SK-N-SH (cell line): ENCODE measurements at regions not wholly inside any gene's neighbourhood (a gene's known extent, or its start where the extent isn't known, plus 50 kb on each side); places are given as distances from the start of the nearest gene placed in this dataset.

ENCODE experiments used
- CTCF ChIA-PET: fragments of 300-600, 350-600 bp; formaldehyde crosslinking; extraction: SDS; loops from one replicate; lab custom pipeline; 2021; lab: Yijun Ruan, JAX
- POLR2A ChIA-PET: fragments of 350-600 bp; sonication (Branson Sonifier 250); formaldehyde crosslinking; extraction: SDS; loops from one replicate; lab custom pipeline; 2020; ENCODE audit warnings: antibody characterized with exemption, inconsistent platforms; lab: Yijun Ruan, JAX
- DNase-seq: peaks from one replicate; pipeline ENCODE4 v3.0.0; 2012
- H2AFZ ChIP-seq: fragments of 200-600 bp; sonication (generic); 2 replicates; pipeline ENCODE4 v1.8.1; 2016; ENCODE audit warnings: antibody characterized with exemption, mild to moderate bottlenecking, low read depth
- H3F3A ChIP-seq: fragments of 200-600 bp; sonication (generic); replicated peaks from 2 replicates; pipeline ENCODE3; 2016; ENCODE audit warnings: antibody characterized with exemption, mild to moderate bottlenecking; ENCODE audit not compliant: insufficient read depth
- H3K27ac ChIP-seq, 2 experiments: fragments of 200-500 bp in 1 of 2; fragments of 200-600 bp in 1 of 2; sonication (Bioruptor generic) in 1 of 2; sonication (generic), shearing (Covaris generic) in 1 of 2; 2 replicates each; pipeline versions ENCODE4 v1.5.1 to v1.6.1; 2014 to 2016; ENCODE audit warnings: low read depth in 2 of 2, inconsistent platforms in 1 of 2, low read length in 1 of 2, mild to moderate bottlenecking in 1 of 2, mixed read lengths in 1 of 2
- H3K27me3 ChIP-seq: fragments of 200-600 bp; sonication (generic), shearing (Covaris generic); 2 replicates; pipeline ENCODE4 v1.6.1; 2016; ENCODE audit warnings: mixed run types; ENCODE audit not compliant: insufficient read depth
- H3K36me3 ChIP-seq, 2 experiments: fragments of 200-500 bp in 1 of 2; fragments of 200-600 bp in 1 of 2; sonication (Bioruptor generic) in 1 of 2; sonication (generic) in 1 of 2; replicated peaks in 1 of 2; 2 replicates each; pipeline versions ENCODE3 to v1.5.1; 2014 to 2016; ENCODE audit warnings: low read length in 1 of 2, mild to moderate bottlenecking in 1 of 2; ENCODE audit not compliant: insufficient read depth in 2 of 2, control insufficient read depth in 1 of 2
- H3K4me1 ChIP-seq, 2 experiments: fragments of 200-500 bp in 1 of 2; fragments of 200-600 bp in 1 of 2; sonication (Bioruptor generic) in 1 of 2; sonication (generic), shearing (Covaris generic) in 1 of 2; 2 replicates each; pipeline versions ENCODE4 v1.5.1 to v1.6.1; 2014 to 2016; ENCODE audit warnings: low read depth in 1 of 2, low read length in 1 of 2, mixed run types in 1 of 2; ENCODE audit not compliant: insufficient read depth in 2 of 2, control insufficient read depth in 1 of 2
- H3K4me2 ChIP-seq: fragments of 200-600 bp; sonication (generic), shearing (Covaris generic); 2 replicates; pipeline ENCODE4 v1.6.1; 2017; ENCODE audit warnings: mixed run types
- H3K4me3 ChIP-seq, 2 experiments: fragments of 200-500 bp in 1 of 2; fragments of 200-600 bp in 1 of 2; sonication (Bioruptor generic) in 1 of 2; sonication (generic), shearing (Covaris generic) in 1 of 2; 2 replicates each; pipeline versions ENCODE4 v1.5.1 to v1.8.1; 2014 to 2016; ENCODE audit warnings: low read depth in 2 of 2, inconsistent platforms in 1 of 2, low read length in 1 of 2, mild to moderate bottlenecking in 1 of 2, mixed read lengths in 1 of 2, moderate library complexity in 1 of 2
- H3K79me2 ChIP-seq: fragments of 200-600 bp; sonication (generic); 2 replicates; pipeline ENCODE4 v1.8.1; 2017; ENCODE audit warnings: mild to moderate bottlenecking; ENCODE audit not compliant: insufficient read depth
- H3K9ac ChIP-seq: fragments of 200-600 bp; sonication (generic); 2 replicates; pipeline ENCODE4 v1.6.1; 2017; ENCODE audit warnings: mixed run types
- H3K9me2 ChIP-seq: fragments of 200-600 bp; sonication (generic); 2 replicates; pipeline ENCODE4 v1.6.1; 2017; ENCODE audit warnings: mixed run types
- H3K9me3 ChIP-seq: fragments of 200-600 bp; sonication (generic); 2 replicates; pipeline ENCODE4 v1.6.1; 2017; ENCODE audit warnings: mixed run types, mild to moderate bottlenecking, moderate library complexity
- H4K20me1 ChIP-seq: fragments of 200-600 bp; sonication (generic); 2 replicates; pipeline ENCODE4 v1.6.1; 2017; ENCODE audit warnings: mild to moderate bottlenecking, mixed run types; ENCODE audit not compliant: insufficient read depth
- ELF1 ChIP-seq: IDR thresholded peaks from 2 replicates; pipeline ENCODE4 v1.4.0; 2012
- EP300 ChIP-seq, 2 experiments: IDR thresholded peaks; 2 replicates each; pipeline versions ENCODE4 v1.4.0 to v1.6.1; 2012; ENCODE audit warnings: borderline replicate concordance in 1 of 2, low read depth in 1 of 2, low read length in 1 of 2
- EZH2phosphoT487 ChIP-seq: fragments of 200-600 bp; sonication (generic); IDR thresholded peaks from 2 replicates; pipeline ENCODE4 v1.6.1; 2017; ENCODE audit warnings: low read depth, mixed run types, mild to moderate bottlenecking, antibody characterized with exemption, moderate library complexity, borderline replicate concordance
- FOXJ3 ChIP-seq: sonication (generic); formaldehyde crosslinking; IDR thresholded peaks from 2 replicates; pipeline ENCODE4 v1.5.1; 2020; ENCODE audit warnings: mild to moderate bottlenecking, missing genetic modification reagents
- FOXM1 ChIP-seq: IDR thresholded peaks from 2 replicates; pipeline ENCODE4 v1.4.0; 2012; ENCODE audit warnings: low read depth, mild to moderate bottlenecking
- GATA2 ChIP-seq: sonication (generic); formaldehyde crosslinking; IDR thresholded peaks from 2 replicates; pipeline ENCODE4 v1.5.0; 2020; ENCODE audit warnings: mild to moderate bottlenecking, missing genetic modification reagents
- MEF2A ChIP-seq: IDR thresholded peaks from 2 replicates; pipeline ENCODE4 v1.4.0; 2012; ENCODE audit warnings: low read depth, borderline replicate concordance
- MXI1 ChIP-seq: IDR thresholded peaks from 2 replicates; pipeline ENCODE4 v1.6.1; 2012; ENCODE audit warnings: mild to moderate bottlenecking, low read depth, low read length, improper control_type of control experiment
- NFIC ChIP-seq: IDR thresholded peaks from 2 replicates; pipeline ENCODE4 v1.4.0; 2012; ENCODE audit warnings: borderline replicate concordance
- RAD21 ChIP-seq: IDR thresholded peaks from 2 replicates; pipeline ENCODE4 v1.6.1; 2012; ENCODE audit warnings: mild to moderate bottlenecking, low read length
- RCOR1 ChIP-seq: fragments of 150-350 bp; IDR thresholded peaks from 2 replicates; pipeline ENCODE4 v1.6.1; 2017; ENCODE audit warnings: antibody characterized with exemption, low read length
- RFX5 ChIP-seq: IDR thresholded peaks from 2 replicates; pipeline ENCODE4 v1.6.1; 2012; ENCODE audit warnings: mild to moderate bottlenecking, improper control_type of control experiment, low read length
- SMC3 ChIP-seq: IDR thresholded peaks from 2 replicates; pipeline ENCODE4 v1.6.1; 2012; ENCODE audit warnings: low read depth, low read length, improper control_type of control experiment
- TAF1 ChIP-seq: IDR thresholded peaks from 2 replicates; pipeline ENCODE4 v1.6.1; 2012; ENCODE audit warnings: low read depth, mild to moderate bottlenecking, low read length, moderate library complexity, borderline replicate concordance
- TCF12 ChIP-seq: IDR thresholded peaks from 2 replicates; pipeline ENCODE4 v1.4.0; 2012
- YY1 ChIP-seq: IDR thresholded peaks from 2 replicates; pipeline ENCODE4 v1.4.0; 2012; ENCODE audit warnings: low read depth, mild to moderate bottlenecking
- WGBS: methylation state at CpG from one replicate; pipeline ENCODE4 v1.1.6; 2017; ENCODE audit warnings: low lambda C conversion rate; 5-methylcytosine and 5-hydroxymethylcytosine counted together
- TF ChIP-seq, protein P1 (sequence below): IDR thresholded peaks from 2 replicates; pipeline ENCODE4 v1.4.0; 2012; ENCODE audit warnings: low read depth, borderline replicate concordance
- TF ChIP-seq, protein P2 (sequence below): fragments of 200-600 bp; sonication (generic); IDR thresholded peaks from 2 replicates; pipeline ENCODE4 v1.6.1; 2017; ENCODE audit warnings: antibody characterized with exemption, mild to moderate bottlenecking, moderate library complexity
- TF ChIP-seq, protein P3 (sequence below): IDR thresholded peaks from 2 replicates; pipeline ENCODE4 v1.4.0; 2012; ENCODE audit warnings: low read depth, borderline replicate concordance
- TF ChIP-seq, protein P4 (sequence below): fragments of 150-350 bp; IDR thresholded peaks from 2 replicates; pipeline ENCODE4 v1.6.1; 2016; ENCODE audit warnings: mild to moderate bottlenecking, low read depth, low read length

DNA sequence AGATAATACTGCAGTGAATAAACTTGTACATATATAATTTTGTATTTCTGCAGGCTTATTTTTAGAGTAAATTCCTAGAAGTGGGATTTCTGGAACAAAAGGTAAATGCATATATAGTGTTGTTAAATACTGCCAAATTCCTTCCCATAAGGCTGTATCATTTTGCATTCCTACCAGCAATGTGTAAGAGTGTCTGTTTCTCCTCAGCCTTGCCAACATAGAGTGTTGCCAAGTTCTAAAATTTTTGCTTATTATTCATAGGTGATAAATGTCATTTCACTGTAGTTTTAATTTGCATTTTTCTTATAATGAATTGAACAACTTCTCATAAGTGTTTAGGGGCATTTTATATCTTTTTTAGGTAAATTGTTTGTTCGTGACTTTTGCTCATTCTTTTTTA is 174.2 kb upstream of the ZBED5 start:
- Histone ChIP-seq H3K4me2 (no peak overlapping the region), H3F3A (no peaks in the 10 kb centered on the region), H3K9me3 (no peaks in the 10 kb centered on the region), H3K9ac (no peak overlapping the region), H3K4me1 (peaks cover 3 to 7% of the 10 kb centered on the region in 2 experiments; a peak in 3 of 4 replicates), H3K4me3 (no peak overlapping the region), H3K27ac (no peak overlapping the region), H2AFZ (no peak overlapping the region), H3K79me2 (no peaks in the 10 kb centered on the region), H3K9me2 (no peaks in the 10 kb centered on the region), H3K27me3 (no peaks in the 10 kb centered on the region; the same call in 1 of the 2 replicates), H3K36me3 (no peaks in the 10 kb centered on the region), H4K20me1 (no peaks in the 10 kb centered on the region)
- CTCF ChIA-PET: interaction anchor here (0.7 to 6.5 kb wide), 2 partner anchors 98 to 756 kb away, joined by 3 to 74 read pairs; no protein-coding TSS in a partner anchor
- WGBS: 42% methylated on average over 1 of the region's 1 CpG
- no peak for DNase-seq
- POLR2A ChIA-PET: no interaction called here
- no peak for TF ChIP-seq MXI1
- no peak for TF ChIP-seq RCOR1
- no peak for TF ChIP-seq SMC3
- TF ChIP-seq RFX5: no peak
- TF ChIP-seq YY1: no peak
- TF ChIP-seq ELF1: no peak
- no peak for TF ChIP-seq NFIC
- no peak for TF ChIP-seq FOXJ3
- no peak for TF ChIP-seq GATA2 (CRISPR knock-in tag)
- no peak for TF ChIP-seq EP300 (IDR thresholded peaks at IDR 0.05; ENCODE audit: borderline replicate concordance in 1 of 2, low read depth in 1 of 2, low read length in 1 of 2)
- no peak for TF ChIP-seq TAF1
- TF ChIP-seq, protein P1, sequence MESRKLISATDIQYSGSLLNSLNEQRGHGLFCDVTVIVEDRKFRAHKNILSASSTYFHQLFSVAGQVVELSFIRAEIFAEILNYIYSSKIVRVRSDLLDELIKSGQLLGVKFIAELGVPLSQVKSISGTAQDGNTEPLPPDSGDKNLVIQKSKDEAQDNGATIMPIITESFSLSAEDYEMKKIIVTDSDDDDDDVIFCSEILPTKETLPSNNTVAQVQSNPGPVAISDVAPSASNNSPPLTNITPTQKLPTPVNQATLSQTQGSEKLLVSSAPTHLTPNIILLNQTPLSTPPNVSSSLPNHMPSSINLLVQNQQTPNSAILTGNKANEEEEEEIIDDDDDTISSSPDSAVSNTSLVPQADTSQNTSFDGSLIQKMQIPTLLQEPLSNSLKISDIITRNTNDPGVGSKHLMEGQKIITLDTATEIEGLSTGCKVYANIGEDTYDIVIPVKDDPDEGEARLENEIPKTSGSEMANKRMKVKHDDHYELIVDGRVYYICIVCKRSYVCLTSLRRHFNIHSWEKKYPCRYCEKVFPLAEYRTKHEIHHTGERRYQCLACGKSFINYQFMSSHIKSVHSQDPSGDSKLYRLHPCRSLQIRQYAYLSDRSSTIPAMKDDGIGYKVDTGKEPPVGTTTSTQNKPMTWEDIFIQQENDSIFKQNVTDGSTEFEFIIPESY: no peak
- TF ChIP-seq, protein P2, sequence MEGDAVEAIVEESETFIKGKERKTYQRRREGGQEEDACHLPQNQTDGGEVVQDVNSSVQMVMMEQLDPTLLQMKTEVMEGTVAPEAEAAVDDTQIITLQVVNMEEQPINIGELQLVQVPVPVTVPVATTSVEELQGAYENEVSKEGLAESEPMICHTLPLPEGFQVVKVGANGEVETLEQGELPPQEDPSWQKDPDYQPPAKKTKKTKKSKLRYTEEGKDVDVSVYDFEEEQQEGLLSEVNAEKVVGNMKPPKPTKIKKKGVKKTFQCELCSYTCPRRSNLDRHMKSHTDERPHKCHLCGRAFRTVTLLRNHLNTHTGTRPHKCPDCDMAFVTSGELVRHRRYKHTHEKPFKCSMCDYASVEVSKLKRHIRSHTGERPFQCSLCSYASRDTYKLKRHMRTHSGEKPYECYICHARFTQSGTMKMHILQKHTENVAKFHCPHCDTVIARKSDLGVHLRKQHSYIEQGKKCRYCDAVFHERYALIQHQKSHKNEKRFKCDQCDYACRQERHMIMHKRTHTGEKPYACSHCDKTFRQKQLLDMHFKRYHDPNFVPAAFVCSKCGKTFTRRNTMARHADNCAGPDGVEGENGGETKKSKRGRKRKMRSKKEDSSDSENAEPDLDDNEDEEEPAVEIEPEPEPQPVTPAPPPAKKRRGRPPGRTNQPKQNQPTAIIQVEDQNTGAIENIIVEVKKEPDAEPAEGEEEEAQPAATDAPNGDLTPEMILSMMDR: no peak
- TF ChIP-seq FOXM1: no peak
- TF ChIP-seq RAD21: no peak
- TF ChIP-seq MEF2A: no peak

DNA sequence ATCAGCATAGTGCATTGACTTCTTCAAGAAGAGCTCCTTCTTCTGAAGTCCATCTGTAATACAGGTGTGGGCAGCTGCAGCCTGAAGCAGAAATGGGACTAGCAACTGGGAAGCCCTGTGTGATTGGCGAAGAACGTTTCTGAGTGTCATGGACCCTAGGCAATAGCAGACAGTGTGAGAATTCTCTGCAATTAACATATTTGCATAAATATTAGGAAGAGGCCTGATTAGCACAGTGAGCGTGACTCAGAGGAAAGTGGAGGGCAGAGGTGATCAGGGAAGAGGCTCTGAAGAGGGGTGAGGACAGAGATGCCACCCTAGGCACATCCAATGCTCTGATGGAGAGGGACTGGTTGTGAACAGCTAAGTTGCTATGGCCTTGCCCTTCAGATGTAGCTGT is 171.2 kb upstream of the ZBED5 start:
- no peak for DNase-seq
- Histone ChIP-seq H3K4me2 (no peak overlapping the region), H3K9me2 (no peaks in the 10 kb centered on the region), H3F3A (no peaks in the 10 kb centered on the region), H3K36me3 (no peaks in the 10 kb centered on the region), H4K20me1 (no peaks in the 10 kb centered on the region), H3K27me3 (no peaks in the 10 kb centered on the region), H3K4me1 (peaks cover 0 to 7% of the 10 kb centered on the region in 2 experiments; a peak in 2 of 4 replicates), H3K9ac (no peak overlapping the region), H3K4me3 (no peak overlapping the region), H2AFZ (no peak overlapping the region), H3K27ac (no peak overlapping the region), H3K9me3 (no peaks in the 10 kb centered on the region), H3K79me2 (no peaks in the 10 kb centered on the region)
- POLR2A ChIA-PET: interaction anchor here (1.4 kb wide), 1 partner anchor 759 kb away, joined by 5 read pairs; no protein-coding TSS in a partner anchor
- CTCF ChIA-PET: interaction anchor here (0.7 to 6.5 kb wide), 9 partner anchors 8 to 771 kb away, joined by 3 to 74 read pairs (median 5); no protein-coding TSS in a partner anchor
- no peak for TF ChIP-seq EZH2phosphoT487
- TF ChIP-seq, protein P3, sequence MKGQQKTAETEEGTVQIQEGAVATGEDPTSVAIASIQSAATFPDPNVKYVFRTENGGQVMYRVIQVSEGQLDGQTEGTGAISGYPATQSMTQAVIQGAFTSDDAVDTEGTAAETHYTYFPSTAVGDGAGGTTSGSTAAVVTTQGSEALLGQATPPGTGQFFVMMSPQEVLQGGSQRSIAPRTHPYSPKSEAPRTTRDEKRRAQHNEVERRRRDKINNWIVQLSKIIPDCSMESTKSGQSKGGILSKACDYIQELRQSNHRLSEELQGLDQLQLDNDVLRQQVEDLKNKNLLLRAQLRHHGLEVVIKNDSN: no peak
- TF ChIP-seq, protein P4, sequence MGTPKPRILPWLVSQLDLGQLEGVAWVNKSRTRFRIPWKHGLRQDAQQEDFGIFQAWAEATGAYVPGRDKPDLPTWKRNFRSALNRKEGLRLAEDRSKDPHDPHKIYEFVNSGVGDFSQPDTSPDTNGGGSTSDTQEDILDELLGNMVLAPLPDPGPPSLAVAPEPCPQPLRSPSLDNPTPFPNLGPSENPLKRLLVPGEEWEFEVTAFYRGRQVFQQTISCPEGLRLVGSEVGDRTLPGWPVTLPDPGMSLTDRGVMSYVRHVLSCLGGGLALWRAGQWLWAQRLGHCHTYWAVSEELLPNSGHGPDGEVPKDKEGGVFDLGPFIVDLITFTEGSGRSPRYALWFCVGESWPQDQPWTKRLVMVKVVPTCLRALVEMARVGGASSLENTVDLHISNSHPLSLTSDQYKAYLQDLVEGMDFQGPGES: no peak
- TF ChIP-seq TCF12: no peak
- TF ChIP-seq RCOR1: no peak
- no peak for TF ChIP-seq RAD21
- 84% methylated on average over 3 of the region's 3 CpGs for WGBS
